Activated CD4-positive, alpha-beta T cell treated with anti-CD3 and anti-CD28 coated beads for 36 hours (primary cell): ENCODE measurements at regions not wholly inside any gene's neighbourhood (a gene's known extent, or its start where the extent isn't known, plus 50 kb on each side); places are given as distances from the start of the nearest gene placed in this dataset.
"Not testable (repeated sequence)": the region's sequence is repeated elsewhere in the genome, so short reads cannot be mapped to it uniquely, and the experiment has no call there.

Experiments
- ATAC-seq: fragments of 200-7000 bp; cut with Tn5 transposase; one replicate; pipeline ENCODE4 v1.10.0; 2021; ENCODE audit warnings: mild to moderate bottlenecking, moderate library complexity
- CTCF ChIA-PET: fragments of 350-600 bp; sonication (Branson Sonifier 250); formaldehyde crosslinking; loops from one replicate; lab custom pipeline; 2021; ENCODE audit warnings: antibody characterized with exemption; lab: Charles Lee
- POLR2A ChIA-PET: fragments of 350-600 bp; sonication (Branson Sonifier 250); formaldehyde crosslinking; loops from one replicate; lab custom pipeline; 2021; ENCODE audit warnings: antibody characterized with exemption, inconsistent platforms; lab: Charles Lee
- DNase-seq: peaks from one replicate; pipeline ENCODE4 v3.0.0-alpha.2; 2020
- H3K27ac Mint-ChIP-seq: one replicate; pipeline ENCODE4 v1.8.0; 2021; ENCODE audit warnings: mixed read lengths
- H3K27me3 Mint-ChIP-seq: one replicate; pipeline ENCODE4 v1.8.0; 2021; ENCODE audit warnings: mixed read lengths
- H3K36me3 Mint-ChIP-seq: one replicate; pipeline ENCODE4 v1.8.0; 2021; ENCODE audit warnings: low read depth, mixed read lengths
- H3K4me1 Mint-ChIP-seq: one replicate; pipeline ENCODE4 v1.8.0; 2021; ENCODE audit warnings: mixed read lengths
- H3K4me3 Mint-ChIP-seq: one replicate; pipeline ENCODE4 v1.8.0; 2021; ENCODE audit warnings: mild to moderate bottlenecking, moderate library complexity, mixed read lengths
- H3K9me3 Mint-ChIP-seq: one replicate; pipeline ENCODE4 v1.8.0; 2021; ENCODE audit warnings: low read depth, mixed read lengths
- intact Hi-C, 2 experiments: fragments of 100-400 bp; cut with DNase I in 1 of 2; cut with micrococcal nuclease in 1 of 2; formaldehyde crosslinking; loops; one replicate each; pipeline versions ENCODE4 v1.14.2 to v1.15.1; 2022 to 2024; cut with DNase I, micrococcal nuclease

DNA sequence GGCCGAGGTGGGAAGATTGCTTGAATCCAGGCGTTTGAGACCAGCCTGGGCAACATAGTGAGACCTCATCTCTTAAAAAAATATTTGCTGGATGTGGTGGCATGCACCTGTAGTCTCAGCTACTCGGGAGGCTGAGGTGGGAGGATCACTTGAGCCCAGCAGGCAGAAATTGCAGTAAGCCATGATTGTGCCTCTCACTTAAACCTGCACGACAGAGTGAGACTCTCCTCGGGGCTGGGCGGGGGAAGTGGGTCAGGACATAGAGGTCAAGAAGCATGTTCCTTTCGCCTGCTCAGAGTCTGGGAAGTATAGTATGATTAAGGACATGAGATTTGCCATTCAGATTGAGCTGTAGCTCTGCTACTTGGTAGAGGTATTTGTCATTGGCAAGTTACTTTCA lies 52.3 kb downstream of the SEPTIN7 start:
- ATAC-seq, DNase-seq, H3K4me3 Mint-ChIP-seq, H3K9me3 Mint-ChIP-seq, H3K27me3 Mint-ChIP-seq, POLR2A ChIA-PET, H3K27ac Mint-ChIP-seq, intact Hi-C loops: not testable (repeated sequence)
- CTCF ChIA-PET, result interaction anchor here (0.6 kb wide), 1 partner anchor 62 kb away, joined by 3 read pairs; no protein-coding TSS in a partner anchor
- Mint-ChIP-seq H3K36me3 (peaks cover 20% of the 10 kb centered on the region), H3K4me1 (peaks cover 57% of the 10 kb centered on the region)

DNA sequence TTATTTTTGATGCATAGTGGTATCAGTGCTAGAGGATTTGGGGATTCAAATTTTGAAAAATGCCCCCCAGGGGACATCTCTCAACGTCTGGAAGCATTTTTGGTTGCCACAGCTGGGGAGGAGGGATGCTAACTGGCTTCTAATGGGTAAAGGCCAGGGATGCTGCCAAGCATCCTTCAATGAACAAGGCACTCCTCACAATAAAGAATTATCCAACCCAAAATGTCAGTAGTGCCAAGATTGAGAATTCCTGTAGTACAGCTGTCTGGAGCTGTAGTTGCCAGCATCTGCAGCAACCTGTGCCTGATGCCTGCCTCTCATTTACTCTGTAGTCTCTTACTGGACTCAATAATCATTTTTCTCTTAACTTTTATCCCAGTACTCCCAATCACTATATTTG lies 53.5 kb downstream of the SEPTIN7 start:
- H3K27me3 Mint-ChIP-seq, result no peaks in the 10 kb centered on the region
- intact Hi-C loops, result no loop called here
- peaks cover 53% of the 10 kb centered on the region for H3K4me1 Mint-ChIP-seq
- H3K36me3 Mint-ChIP-seq, result peaks cover 20% of the 10 kb centered on the region
- POLR2A ChIA-PET, result no interaction called here
- ATAC-seq (no peak), DNase-seq (no peak)
- H3K9me3 Mint-ChIP-seq, result no peaks in the 10 kb centered on the region
- CTCF ChIA-PET, result no interaction called here
- no peak overlapping the region for H3K4me3 Mint-ChIP-seq
- H3K27ac Mint-ChIP-seq, result no peak overlapping the region

DNA sequence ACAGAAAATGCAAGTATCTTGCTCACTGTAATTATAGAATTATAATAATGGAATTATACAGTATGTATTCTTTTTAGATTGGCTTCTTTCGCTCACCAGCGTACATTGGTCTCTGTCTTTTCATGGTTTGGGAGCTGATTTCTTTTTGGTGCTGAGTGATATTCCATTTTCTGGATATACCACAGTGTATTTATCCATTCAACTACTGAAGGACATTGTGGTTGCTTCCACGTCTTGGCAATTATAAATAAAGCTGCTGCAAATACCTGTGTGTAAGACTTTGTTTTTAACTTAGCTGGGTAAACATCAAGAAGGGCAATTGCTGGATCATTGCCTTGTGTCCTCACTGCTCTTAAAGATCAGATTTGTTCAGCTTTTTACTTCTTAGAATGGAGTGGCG lies 55.3 kb downstream of the SEPTIN7 start:
- POLR2A ChIA-PET, result no interaction called here
- Mint-ChIP-seq H3K36me3 (peaks cover 28% of the 10 kb centered on the region), H3K27me3 (no peaks in the 10 kb centered on the region), H3K27ac (no peak overlapping the region), H3K9me3 (no peaks in the 10 kb centered on the region), H3K4me3 (no peak overlapping the region), H3K4me1 (peaks cover 53% of the 10 kb centered on the region)
- CTCF ChIA-PET, result interaction anchor here (0.8 to 1.5 kb wide), 2 partner anchors 9 to 10 kb away, joined by 3 to 4 read pairs; no protein-coding TSS in a partner anchor
- DNase-seq (no peak), ATAC-seq (no peak)
- intact Hi-C loops, result no loop called here

DNA sequence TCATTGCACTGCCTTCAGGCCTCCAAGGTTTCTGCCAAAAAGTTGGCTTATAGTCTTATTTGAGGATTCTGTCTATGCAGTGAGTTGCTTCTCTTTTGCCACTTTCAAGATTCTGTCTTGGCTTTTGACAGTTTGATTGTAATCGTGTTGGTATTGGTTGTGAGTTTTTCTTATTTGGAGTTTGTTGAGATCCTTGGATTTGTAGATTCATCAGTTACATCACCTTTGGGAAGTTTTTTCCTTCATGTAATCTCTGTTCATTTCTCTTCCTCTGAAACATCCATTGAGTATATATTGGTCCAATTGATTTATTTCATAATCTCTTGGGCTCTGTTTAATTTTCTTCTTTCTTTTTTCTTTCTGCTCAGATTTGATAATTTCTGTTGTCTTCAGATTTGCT lies 59.8 kb downstream of the SEPTIN7 start:
- no peaks in the 10 kb centered on the region for H3K27me3 Mint-ChIP-seq
- intact Hi-C loops, result no loop called here
- peaks cover 25% of the 10 kb centered on the region for H3K36me3 Mint-ChIP-seq
- ATAC-seq (no peak), DNase-seq (no peak)
- H3K4me1 Mint-ChIP-seq, result peaks cover 40% of the 10 kb centered on the region
- POLR2A ChIA-PET, result no interaction called here
- no peak overlapping the region for H3K4me3 Mint-ChIP-seq
- H3K27ac Mint-ChIP-seq, result no peak overlapping the region
- CTCF ChIA-PET, result interaction anchor here (1.3 kb wide), 1 partner anchor 14 kb away, joined by 4 read pairs; no protein-coding TSS in a partner anchor
- no peaks in the 10 kb centered on the region for H3K9me3 Mint-ChIP-seq

DNA sequence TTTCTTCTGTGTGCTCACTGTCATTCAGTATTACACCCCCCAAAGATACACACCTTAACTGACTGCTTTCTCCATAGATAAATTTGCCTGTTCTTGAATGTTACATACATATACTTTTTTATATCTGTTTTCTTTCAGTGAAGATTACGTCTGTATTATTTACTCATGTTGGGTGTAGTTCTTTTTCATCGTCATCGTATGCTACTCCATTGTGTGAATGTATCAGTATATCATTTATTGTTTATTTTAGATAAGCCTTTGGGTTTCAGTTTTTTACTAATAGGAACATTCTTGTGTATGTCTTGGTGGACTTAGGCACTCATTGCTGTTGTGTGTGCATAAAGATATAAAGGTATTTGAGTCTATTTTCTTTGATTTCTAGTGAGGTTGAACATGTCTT lies 64.4 kb downstream of the SEPTIN7 start:
- no peak for ATAC-seq
- Mint-ChIP-seq H3K4me3 (no peak overlapping the region), H3K9me3 (no peaks in the 10 kb centered on the region), H3K36me3 (peaks cover 44% of the 10 kb centered on the region), H3K4me1 (peaks cover 33% of the 10 kb centered on the region), H3K27me3 (no peaks in the 10 kb centered on the region), H3K27ac (no peak overlapping the region)
- intact Hi-C loops, result loop anchor here in 1 of 2 experiments (5.0 kb wide), 1 partner anchor 63 kb away; the partner anchor contains the start of gene SEPTIN7
- ChIA-PET CTCF (no interaction called here), POLR2A (no interaction called here)
- no peak for DNase-seq

DNA sequence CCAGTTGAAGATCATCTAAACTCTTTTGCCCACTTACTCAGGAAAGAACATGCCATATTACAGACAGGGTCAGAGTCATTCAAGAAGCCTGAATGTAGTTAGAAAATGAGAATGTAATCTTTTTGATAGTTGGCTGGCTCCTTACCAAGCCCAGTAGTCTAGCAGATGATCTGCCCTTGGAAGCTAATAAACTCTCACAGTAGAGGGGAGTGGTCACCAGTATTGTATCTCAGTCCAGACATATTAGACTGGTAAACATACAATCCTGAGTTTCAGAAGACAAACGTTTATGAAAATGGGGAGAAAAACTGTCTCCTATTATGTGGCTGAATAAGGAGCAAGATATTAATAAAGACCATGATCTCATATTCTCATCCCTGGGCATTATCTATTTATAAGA lies 65.3 kb downstream of the SEPTIN7 start:
- no peaks in the 10 kb centered on the region for H3K27me3 Mint-ChIP-seq

DNA sequence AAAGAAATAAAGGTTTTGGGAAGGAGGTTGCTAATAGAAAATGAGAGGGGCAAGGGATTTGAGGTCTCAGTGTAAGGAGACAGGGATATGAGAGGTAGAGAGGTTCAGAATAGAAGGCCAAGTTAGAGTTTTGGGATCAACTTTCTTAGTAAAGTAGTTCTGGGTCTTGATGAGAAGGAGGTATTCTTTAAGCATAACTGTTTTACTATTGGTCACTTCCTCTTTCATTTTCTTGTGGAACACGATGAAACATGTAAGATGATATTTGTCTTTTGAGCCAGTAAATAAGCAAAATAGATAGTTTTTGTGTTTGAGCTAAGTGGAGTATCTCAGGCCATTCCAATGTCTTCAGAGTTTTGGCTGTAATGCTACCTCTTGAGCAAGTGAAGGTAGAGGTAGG lies 68.3 kb downstream of the SEPTIN7 start:
- H3K27me3 Mint-ChIP-seq, H3K9me3 Mint-ChIP-seq, H3K4me3 Mint-ChIP-seq, POLR2A ChIA-PET, CTCF ChIA-PET, DNase-seq, ATAC-seq: not testable (repeated sequence)
- Mint-ChIP-seq H3K4me1 (peaks cover 25% of the 10 kb centered on the region), H3K27ac (peak overlapping the region; percentile 2), H3K36me3 (peaks cover 41% of the 10 kb centered on the region)
- intact Hi-C loops, result loop anchor here in 1 of 2 experiments (5.0 kb wide), 1 partner anchor 67 kb away; the partner anchor contains the start of gene SEPTIN7

More for the DNA sequence above, 65.3 kb downstream of the SEPTIN7 start:
- intact Hi-C loops, result loop anchor here in 1 of 2 experiments (5.0 kb wide), 1 partner anchor 64 kb away; the partner anchor contains the start of gene SEPTIN7
- Mint-ChIP-seq H3K4me1 (peaks cover 28% of the 10 kb centered on the region), H3K27ac (no peak overlapping the region), H3K36me3 (peaks cover 44% of the 10 kb centered on the region), H3K4me3 (no peak overlapping the region), H3K9me3 (no peaks in the 10 kb centered on the region)
- POLR2A ChIA-PET, result no interaction called here
- ATAC-seq (no peak), DNase-seq (no peak)
- CTCF ChIA-PET, result interaction anchor here (0.6 to 1.1 kb wide), 2 partner anchors 10 to 40 kb away, joined by 3 read pairs; no protein-coding TSS in a partner anchor

DNA sequence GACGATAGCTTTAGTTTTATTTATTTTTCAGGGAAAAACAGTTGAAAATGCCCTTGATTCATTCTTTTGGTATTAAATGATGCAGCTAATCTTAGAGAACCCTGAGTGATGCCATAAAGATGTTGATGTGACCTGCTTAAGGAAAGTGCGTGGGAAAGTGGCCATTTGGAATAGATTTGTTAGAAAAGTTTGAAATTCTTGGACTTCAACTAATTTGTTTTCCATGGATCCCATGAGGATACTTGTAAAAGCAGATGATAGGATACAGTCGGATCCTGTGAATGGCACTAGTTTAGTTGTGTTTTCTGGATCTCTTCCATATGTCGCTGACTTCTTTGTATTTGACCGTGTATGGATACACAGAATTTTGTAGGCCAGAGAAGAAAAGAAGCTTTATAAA lies 69.0 kb downstream of the SEPTIN7 start:
- DNase-seq (no peak), ATAC-seq (no peak)
- Mint-ChIP-seq H3K27me3 (no peaks in the 10 kb centered on the region), H3K9me3 (no peaks in the 10 kb centered on the region), H3K27ac (no peak overlapping the region), H3K4me1 (peaks cover 27% of the 10 kb centered on the region), H3K4me3 (no peak overlapping the region), H3K36me3 (peaks cover 41% of the 10 kb centered on the region)
- POLR2A ChIA-PET, result no interaction called here
- CTCF ChIA-PET, result interaction anchor here (0.9 to 1.0 kb wide), 3 partner anchors 27 to 160 kb away, joined by 3 read pairs; no protein-coding TSS in a partner anchor
- intact Hi-C loops, result loop anchor here in 1 of 2 experiments (5.0 kb wide), 1 partner anchor 68 kb away; the partner anchor contains the start of gene SEPTIN7

DNA sequence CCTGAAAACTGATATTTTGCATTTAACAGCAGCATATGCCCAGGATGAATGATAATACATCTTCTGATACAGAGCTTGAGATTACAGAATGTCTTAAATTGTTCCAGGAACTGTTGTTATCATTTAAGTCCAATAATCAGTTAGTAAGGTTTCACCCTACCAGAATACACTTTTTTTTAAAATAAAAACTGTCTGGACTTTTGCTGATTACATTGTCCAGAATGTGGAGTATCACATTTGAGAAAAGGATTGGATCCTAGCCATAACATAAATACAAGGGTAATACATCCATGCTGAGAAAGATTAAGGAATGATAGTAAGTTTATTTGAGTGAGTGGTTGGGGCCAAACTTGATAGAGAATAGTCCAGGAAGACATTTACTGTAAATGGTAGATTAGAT lies 71.0 kb downstream of the SEPTIN7 start:
- intact Hi-C loops, result no loop called here
- H3K9me3 Mint-ChIP-seq, result no peaks in the 10 kb centered on the region
- peaks cover 24% of the 10 kb centered on the region for H3K36me3 Mint-ChIP-seq
- ChIA-PET POLR2A (no interaction called here), CTCF (no interaction called here)
- H3K4me1 Mint-ChIP-seq, result peaks cover 27% of the 10 kb centered on the region
- H3K27me3 Mint-ChIP-seq, result no peaks in the 10 kb centered on the region
- no peak for ATAC-seq
- H3K4me3 Mint-ChIP-seq, result no peak overlapping the region
- H3K27ac Mint-ChIP-seq, result no peak overlapping the region
- DNase-seq, result no peak

DNA sequence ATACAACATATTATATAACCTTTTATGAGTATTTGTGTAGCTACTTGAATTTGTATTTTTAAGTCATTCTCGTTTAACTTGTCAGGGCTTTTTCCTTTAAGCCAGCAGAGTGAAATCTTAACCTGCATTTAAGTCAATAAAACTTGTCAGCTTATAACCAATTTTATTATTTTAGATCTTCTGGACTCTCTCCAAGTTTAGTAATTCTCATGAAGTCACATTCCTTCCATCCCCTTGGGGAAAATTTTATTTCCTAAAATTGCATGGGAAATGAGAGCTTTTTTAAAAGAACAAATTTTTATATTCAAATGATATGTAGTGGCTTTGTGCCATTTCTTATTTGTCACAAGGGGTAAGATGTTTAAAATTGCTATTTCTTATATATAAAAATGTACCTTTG lies 74.0 kb downstream of the SEPTIN7 start:
- POLR2A ChIA-PET, result no interaction called here
- H3K27me3 Mint-ChIP-seq, result no peaks in the 10 kb centered on the region
- H3K36me3 Mint-ChIP-seq, result peaks cover 19% of the 10 kb centered on the region
- DNase-seq (no peak), ATAC-seq (no peak)
- H3K27ac Mint-ChIP-seq, result no peak overlapping the region
- CTCF ChIA-PET, result interaction anchor here (1.1 kb wide), 1 partner anchor 97 kb away, joined by 3 read pairs; no protein-coding TSS in a partner anchor
- H3K9me3 Mint-ChIP-seq, result no peaks in the 10 kb centered on the region
- H3K4me1 Mint-ChIP-seq, result peaks cover 12% of the 10 kb centered on the region
- intact Hi-C loops, result no loop called here
- no peak overlapping the region for H3K4me3 Mint-ChIP-seq

DNA sequence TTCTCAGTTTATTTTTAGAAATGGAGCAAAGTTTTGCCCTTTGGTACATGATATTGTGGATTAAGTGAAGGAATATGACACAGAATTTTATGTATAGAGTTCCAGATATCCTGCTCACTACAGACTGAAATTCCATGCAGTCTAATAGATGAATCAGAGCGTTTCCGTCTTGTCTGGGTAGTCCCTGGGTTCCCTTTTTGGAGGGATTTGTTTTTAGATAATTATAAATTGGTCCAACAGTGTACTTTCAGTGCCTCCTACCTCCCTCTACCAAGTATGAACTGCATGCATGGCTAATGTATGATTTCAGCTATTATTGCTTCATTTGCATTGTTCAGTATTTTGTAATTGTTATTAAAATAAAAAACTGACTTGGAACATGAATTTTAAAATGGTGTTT lies 74.4 kb downstream of the SEPTIN7 start:
- ATAC-seq (no peak), DNase-seq (no peak)
- H3K36me3 Mint-ChIP-seq, result peaks cover 16% of the 10 kb centered on the region
- no peaks in the 10 kb centered on the region for H3K27me3 Mint-ChIP-seq
- intact Hi-C loops, result no loop called here
- H3K27ac Mint-ChIP-seq, result no peak overlapping the region
- H3K4me1 Mint-ChIP-seq, result peaks cover 8% of the 10 kb centered on the region
- H3K4me3 Mint-ChIP-seq, result no peak overlapping the region
- H3K9me3 Mint-ChIP-seq, result no peaks in the 10 kb centered on the region
- CTCF ChIA-PET, result interaction anchor here (1.1 kb wide), 1 partner anchor 97 kb away, joined by 3 read pairs; no protein-coding TSS in a partner anchor
- POLR2A ChIA-PET, result no interaction called here

DNA sequence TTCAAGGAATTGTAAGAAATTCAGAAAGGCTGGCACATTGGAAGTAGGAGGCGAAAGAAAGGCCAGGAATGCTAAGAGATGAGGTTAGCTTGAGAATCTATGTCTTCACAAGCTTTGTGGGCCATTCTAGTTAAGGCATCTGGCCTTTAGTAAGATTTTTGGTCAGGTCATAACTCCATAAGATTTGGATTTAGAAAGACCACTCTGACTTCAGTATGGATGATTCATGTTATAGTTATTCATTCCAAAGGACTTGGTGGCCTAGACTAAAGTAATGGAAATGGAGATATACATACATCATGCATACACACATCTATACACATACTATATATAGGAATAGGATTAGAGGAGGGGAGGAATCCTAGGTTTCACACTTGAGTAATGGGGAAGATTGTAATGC lies 77.5 kb downstream of the SEPTIN7 start:
- intact Hi-C loops, result no loop called here

More for the DNA sequence above, 77.5 kb downstream of the SEPTIN7 start:
- DNase-seq (no peak), ATAC-seq (no peak)
- Mint-ChIP-seq H3K9me3 (no peaks in the 10 kb centered on the region), H3K27ac (no peak overlapping the region), H3K27me3 (no peaks in the 10 kb centered on the region), H3K4me3 (no peak overlapping the region), H3K4me1 (peaks cover 2% of the 10 kb centered on the region), H3K36me3 (peaks cover 18% of the 10 kb centered on the region)
- CTCF ChIA-PET, result interaction anchor here (0.7 kb wide), 2 partner anchors 10 to 155 kb away, joined by 3 read pairs; no protein-coding TSS in a partner anchor
- POLR2A ChIA-PET, result no interaction called here
